ENCODE measurements at regions not wholly inside any gene's neighbourhood (a gene's known extent, or its start where the extent isn't known, plus 50 kb on each side); places are given as distances from the start of the nearest gene placed in this dataset.

- TF ChIP-seq SUZ12 (IDR thresholded peaks at IDR 0.05; ENCODE audit: extremely low read depth, insufficient read depth, insufficient read length): no peak
- no peak for TF ChIP-seq YY1 (IDR thresholded peaks at IDR 0.05; ENCODE audit: insufficient read depth, insufficient read length)
These were observed 1165.9 kb upstream of the TENM3 start for GRCh38 chr4:181077341-181077740.

Measured in NT2/D1 (cell line).